GM13977 (cell line): ENCODE measurements at regions not wholly inside any gene's neighbourhood (a gene's known extent, or its start where the extent isn't known, plus 50 kb on each side); places are given as distances from the start of the nearest gene placed in this dataset.

Experiments
- DNase-seq: peaks from one replicate; pipeline ENCODE4 v3.0.0; 2012; ENCODE audit warnings: low spot score
- CTCF ChIP-seq: IDR thresholded peaks from 2 replicates; pipeline ENCODE4 v1.5.1; 2012; ENCODE audit warnings: mild to moderate bottlenecking, control low read depth; ENCODE audit not compliant: insufficient read depth; ENCODE audit errors: extremely low read depth, missing control alignments
- in situ Hi-C: fragments of 300-500 bp; cut with MboI; formaldehyde crosslinking; loops from one replicate; pipeline ENCODE4 v1.12.0; 2022; ENCODE audit warnings: low sequenced_read_pairs, low pct_unique_long_range_greater_than_20kb, mixed read lengths, inconsistent platforms; ENCODE audit not compliant: unreplicated experiment

- in situ Hi-C loops: no loop called here
- DNase-seq: no peak
These were observed 51.1 kb upstream of the NHSL1 start for GRCh38 chr6:138550346-138550767.

GRCh38 chr6:138554146-138554545, 54.9 kb upstream of the NHSL1 start:
- DNase-seq: no peak
- in situ Hi-C loops: no loop called here
- no peak for TF ChIP-seq CTCF

More at GRCh38 chr6:138550346-138550767, 51.1 kb upstream of the NHSL1 start:
- TF ChIP-seq CTCF: no peak

- in situ Hi-C loops: no loop called here
- TF ChIP-seq CTCF: no peak
- no peak for DNase-seq
These were observed 56.2 kb upstream of the NHSL1 start for GRCh38 chr6:138555421-138555988.

GRCh38 chr6:138557147-138557546, 57.9 kb upstream of the NHSL1 start:
- TF ChIP-seq CTCF: no peak
- in situ Hi-C loops: no loop called here
- no peak for DNase-seq

GRCh38 chr6:138559143-138559542, 59.8 kb upstream of the NHSL1 start:
- in situ Hi-C loops: no loop called here
- DNase-seq: no peak
- no peak for TF ChIP-seq CTCF

GRCh38 chr6:138560130-138560860, 61.0 kb upstream of the NHSL1 start:
- TF ChIP-seq CTCF: no peak
- DNase-seq: no peak
- in situ Hi-C loops: no loop called here
